PC-3 (cell line): ENCODE measurements at regions not wholly inside any gene's neighbourhood (a gene's known extent, or its start where the extent isn't known, plus 50 kb on each side); places are given as distances from the start of the nearest gene placed in this dataset.

Experiments
- ATAC-seq: fragments of 200-7000 bp; cut with Tn5 transposase; 2 replicates; pipeline ENCODE4 v1.9.1; 2020; ENCODE audit warnings: mild to moderate bottlenecking, moderate library complexity
- BruUV-seq: library from RNA; stranded (reverse); fragments of 400-500 nt; replicated peaks from 2 replicates; lab custom pipeline; 2021; lab: Mats Ljungman, UMichigan
- CTCF ChIA-PET: fragments of 300-600 bp; sonication (Branson Sonifier 250); formaldehyde crosslinking; loops from one replicate; lab custom pipeline; 2022; ENCODE audit warnings: antibody characterized with exemption; lab: Charles Lee
- POLR2A ChIA-PET: fragments of 300-600 bp; sonication (Branson Sonifier 250); formaldehyde crosslinking; loops from one replicate; lab custom pipeline; 2022; ENCODE audit warnings: antibody characterized with exemption; ENCODE audit not compliant: unreplicated experiment; lab: Charles Lee
- DNase-seq: peaks from one replicate; pipeline ENCODE4 v3.0.0-alpha.2; 2015
- H2AFZ ChIP-seq: fragments of 300-600 bp; sonication (generic); 2 replicates; pipeline ENCODE4 v1.6.0; 2016; ENCODE audit warnings: antibody characterized with exemption, low read length
- H3F3A ChIP-seq: fragments of 300-600 bp; sonication (generic); one replicate; pipeline ENCODE4 v1.6.0; 2017; ENCODE audit warnings: antibody characterized with exemption, low read length, control low read depth, mild to moderate bottlenecking; ENCODE audit not compliant: unreplicated experiment
- H3K27ac ChIP-seq: fragments of 300-600 bp; sonication (generic); 2 replicates; pipeline ENCODE4 v1.5.1; 2016; ENCODE audit warnings: mild to moderate bottlenecking, low read length
- H3K27me3 ChIP-seq: fragments of 300-600 bp; sonication (generic); 2 replicates; pipeline ENCODE4 v1.6.1; 2016; ENCODE audit warnings: low read length, mixed read lengths
- H3K36me3 ChIP-seq: fragments of 300-600 bp; sonication (generic); 2 replicates; pipeline ENCODE4 v1.6.1; 2016; ENCODE audit warnings: low read depth, mixed run types, low read length, mixed read lengths
- H3K4me1 ChIP-seq: fragments of 300-600 bp; sonication (generic); 2 replicates; pipeline ENCODE4 v1.5.1; 2016; ENCODE audit warnings: low read length; ENCODE audit not compliant: insufficient read depth
- H3K4me2 ChIP-seq: fragments of 300-600 bp; sonication (generic); 2 replicates; pipeline ENCODE4 v1.6.0; 2016; ENCODE audit warnings: low read length
- H3K4me3 ChIP-seq: fragments of 300-600 bp; sonication (generic); 2 replicates; pipeline ENCODE4 v1.5.1; 2016; ENCODE audit warnings: mild to moderate bottlenecking, low read length, mixed read lengths
- H3K79me2 ChIP-seq: fragments of 300-600 bp; sonication (generic); 2 replicates; pipeline ENCODE4 v1.6.1; 2017; ENCODE audit warnings: low read length, mixed read lengths
- H3K9ac ChIP-seq: fragments of 300-600 bp; sonication (generic); 2 replicates; pipeline ENCODE4 v1.6.0; 2016; ENCODE audit warnings: mild to moderate bottlenecking, low read length
- H3K9me2 ChIP-seq: fragments of 300-600 bp; sonication (generic); replicated peaks from 2 replicates; pipeline ENCODE4 v1.6.1; 2016; ENCODE audit warnings: mixed run types, low read length, mixed read lengths
- H3K9me3 ChIP-seq: fragments of 300-600 bp; sonication (generic); 2 replicates; pipeline ENCODE4 v1.6.1; 2016; ENCODE audit warnings: low read length, mixed read lengths
- H4K20me1 ChIP-seq: fragments of 300-600 bp; sonication (generic); 2 replicates; pipeline ENCODE4 v1.6.1; 2016; ENCODE audit warnings: low read length, mixed read lengths
- CTCF ChIP-seq: fragments of 300-600 bp; sonication (generic); conservative IDR thresholded peaks from 2 replicates; pipeline ENCODE4 v1.5.1; 2017; ENCODE audit warnings: antibody characterized with exemption, low read depth, mild to moderate bottlenecking, low read length
- EZH2 ChIP-seq: fragments of 300-600 bp; sonication (generic); IDR thresholded peaks from one replicate; pipeline ENCODE4 v1.6.1; 2017; ENCODE audit warnings: antibody characterized with exemption, mild to moderate bottlenecking, low read length; ENCODE audit not compliant: unreplicated experiment
- EZH2phosphoT487 ChIP-seq: fragments of 300-600 bp; sonication (generic); IDR thresholded peaks from 2 replicates; pipeline ENCODE4 v1.6.1; 2018; ENCODE audit warnings: mild to moderate bottlenecking, antibody characterized with exemption, low read length, borderline replicate concordance
- intact Hi-C: fragments of 100-400 bp; cut with micrococcal nuclease; formaldehyde crosslinking; loops from 2 replicates; pipeline ENCODE4 v1.9.0; 2023

DNA sequence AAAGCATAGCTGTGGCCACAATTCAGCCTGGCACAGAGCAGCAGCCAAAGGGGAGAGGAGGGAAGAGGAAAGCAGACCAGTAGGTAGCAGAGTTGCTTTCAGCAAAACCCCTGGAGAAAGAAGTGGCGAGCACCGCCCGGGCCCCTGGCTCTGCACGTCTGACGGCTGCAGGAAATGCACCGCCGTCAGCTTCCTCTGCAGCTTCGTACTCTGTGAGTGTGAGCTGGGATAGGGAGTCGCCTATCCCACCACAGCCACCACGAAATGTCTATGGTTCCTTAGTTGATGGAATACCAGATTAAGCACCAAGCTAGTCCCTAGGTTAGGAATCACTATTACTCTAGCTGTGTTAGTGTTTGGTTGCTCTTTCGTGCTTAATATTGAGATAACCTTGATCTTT lies 79.9 kb upstream of the NAA20 start:
- no peak overlapping the region for H3K4me2 ChIP-seq
- no TSS peak for BruUV-seq
- POLR2A ChIA-PET, result interaction anchor here (0.5 kb wide), 1 partner anchor 29 kb away, joined by 5 read pairs; no protein-coding TSS in a partner anchor
- H3K27ac ChIP-seq, result no peak overlapping the region
- no peaks in the 10 kb centered on the region for H3K27me3 ChIP-seq
- no peaks in the 10 kb centered on the region for H3K9me3 ChIP-seq
- TF ChIP-seq EZH2phosphoT487 (no peak), EZH2 (no peak), CTCF (no peak)
- no peaks in the 10 kb centered on the region for H3K79me2 ChIP-seq
- CTCF ChIA-PET, result no interaction called here
- H4K20me1 ChIP-seq, result no peaks in the 10 kb centered on the region
- H3K4me1 ChIP-seq, result peaks cover 22% of the 10 kb centered on the region
- no peaks in the 10 kb centered on the region for H3K9me2 ChIP-seq
- DNase-seq (no peak), ATAC-seq (no peak)
- H3K36me3 ChIP-seq, result 0 out of 2 replicates have a peak, but pooled peaks cover 3% of the 10 kb centered on the region
- no peak overlapping the region for H2AFZ ChIP-seq
- intact Hi-C loops, result no loop called here
- H3K9ac ChIP-seq, result no peak overlapping the region
- no peak overlapping the region for H3K4me3 ChIP-seq
- no peaks in the 10 kb centered on the region for H3F3A ChIP-seq

GRCh38 chr20:19937651-19938420 lies 79.3 kb upstream of the NAA20 start:
- Histone ChIP-seq H3K4me2 (no peak overlapping the region), H3K36me3 (0 out of 2 replicates have a peak, but pooled peaks cover 3% of the 10 kb centered on the region), H2AFZ (no peak overlapping the region), H3K9ac (no peak overlapping the region), H3K4me3 (no peak overlapping the region), H3K27ac (no peak overlapping the region), H3K27me3 (no peaks in the 10 kb centered on the region), H3K9me2 (no peaks in the 10 kb centered on the region), H3F3A (no peaks in the 10 kb centered on the region), H3K79me2 (no peaks in the 10 kb centered on the region), H4K20me1 (no peaks in the 10 kb centered on the region), H3K4me1 (peaks cover 22% of the 10 kb centered on the region), H3K9me3 (no peaks in the 10 kb centered on the region)
- no peak for TF ChIP-seq EZH2
- no peak for TF ChIP-seq CTCF
- TF ChIP-seq EZH2phosphoT487, result no peak
- CTCF ChIA-PET, result no interaction called here
- ATAC-seq (no peak), DNase-seq (no peak)
- intact Hi-C loops, result no loop called here
- POLR2A ChIA-PET, result interaction anchor here (0.5 kb wide), 1 partner anchor 29 kb away, joined by 5 read pairs; no protein-coding TSS in a partner anchor
- no TSS peak for BruUV-seq

DNA sequence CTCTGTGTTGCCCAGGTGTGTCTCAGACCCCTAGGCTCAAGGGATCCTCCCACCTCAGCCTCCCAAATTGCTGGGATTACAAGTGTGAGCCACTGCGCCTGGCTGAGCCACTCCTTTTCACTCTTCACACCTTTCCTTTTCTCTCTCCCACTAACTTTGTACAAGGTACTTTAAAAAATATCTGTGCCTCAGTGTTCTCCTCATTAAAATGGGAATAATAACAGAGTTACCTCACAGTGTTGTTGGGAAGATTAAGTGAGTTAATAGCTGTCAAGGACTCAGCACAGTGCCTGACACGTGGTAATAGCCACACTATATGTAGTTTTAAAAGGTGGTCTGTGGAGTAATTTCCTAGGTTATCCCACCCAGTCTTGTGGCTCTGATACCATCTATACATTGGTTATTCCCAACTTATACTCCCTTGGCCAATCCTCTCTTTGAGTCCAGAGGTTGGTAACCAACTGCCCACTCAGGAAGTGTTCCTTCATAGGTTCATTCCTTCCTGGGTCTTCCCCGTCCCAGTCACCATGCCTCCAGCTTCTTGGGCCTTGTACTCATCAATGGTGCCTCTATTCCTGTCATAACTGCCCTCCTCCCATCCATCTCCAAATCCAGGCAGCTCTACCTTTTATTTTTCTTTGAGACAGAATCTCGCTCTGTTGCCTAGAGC lies 78.6 kb upstream of the NAA20 start:
- TF ChIP-seq EZH2, result no peak
- no peak for TF ChIP-seq EZH2phosphoT487
- no peak for TF ChIP-seq CTCF
- Histone ChIP-seq H3F3A (no peaks in the 10 kb centered on the region), H4K20me1 (no peaks in the 10 kb centered on the region), H3K27ac (no peak overlapping the region), H3K9ac (no peak overlapping the region), H3K9me2 (no peaks in the 10 kb centered on the region), H3K4me1 (peaks cover 22% of the 10 kb centered on the region), H3K4me3 (no peak overlapping the region), H3K4me2 (no peak overlapping the region), H3K36me3 (0 out of 2 replicates have a peak, but pooled peaks cover 3% of the 10 kb centered on the region), H3K27me3 (no peaks in the 10 kb centered on the region), H3K79me2 (no peaks in the 10 kb centered on the region), H2AFZ (no peak overlapping the region), H3K9me3 (no peaks in the 10 kb centered on the region)
- CTCF ChIA-PET, result no interaction called here
- POLR2A ChIA-PET, result no interaction called here
- DNase-seq, result no peak
- intact Hi-C loops, result no loop called here
- no peak for ATAC-seq
- no TSS peak for BruUV-seq
